HG03460 (cell line): ENCODE measurements at regions not wholly inside any gene's neighbourhood (a gene's known extent, or its start where the extent isn't known, plus 50 kb on each side); places are given as distances from the start of the nearest gene placed in this dataset.

ENCODE experiments used
- ATAC-seq: cut with Tn5 transposase; IDR thresholded peaks from one replicate; pipeline ENCODE4 v1.9.1; 2021; ENCODE audit not compliant: unreplicated experiment

GRCh38 chr10:58969576-58969975 is 206.9 kb upstream of the PHYHIPL start:
- ATAC-seq, result no peak

DNA sequence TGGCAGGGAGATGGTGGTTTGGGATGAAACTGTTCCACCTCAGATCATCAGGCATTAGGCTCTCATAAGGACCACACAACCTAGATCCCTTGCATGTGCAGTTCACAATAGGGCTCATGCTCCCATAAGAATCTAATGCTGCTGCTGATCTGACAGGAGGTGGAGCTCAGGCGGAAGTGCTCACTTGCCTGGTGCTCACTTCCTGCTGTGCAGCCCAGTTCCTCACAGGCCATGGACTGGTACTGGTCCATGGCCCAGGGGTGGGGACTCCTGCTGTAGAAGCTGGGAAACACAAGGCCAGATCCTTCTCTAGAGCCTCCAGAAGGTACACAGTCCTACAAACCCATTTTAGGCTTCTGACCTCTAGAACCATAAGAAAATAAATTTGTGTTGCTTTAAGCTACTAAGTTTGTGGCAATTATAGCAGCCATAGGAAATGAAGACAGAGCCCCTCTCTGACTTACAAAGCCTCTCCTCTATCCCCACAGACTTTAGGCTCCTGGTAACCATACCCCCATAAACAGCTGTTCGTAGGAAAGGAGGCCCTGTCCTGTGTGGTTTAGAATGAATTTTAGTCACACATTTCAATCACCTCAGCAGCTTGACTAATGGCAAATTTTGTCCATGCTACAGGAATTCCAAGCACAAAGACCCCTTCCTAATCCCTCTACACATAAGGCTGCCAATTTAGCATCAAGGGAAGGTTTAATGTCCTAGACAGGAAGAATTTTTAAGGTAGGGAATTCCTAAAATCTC is 206.1 kb upstream of the PHYHIPL start:
- ATAC-seq, result no peak

- ATAC-seq, result no peak
Observed at GRCh38 chr10:58971211-58971610, 205.2 kb upstream of the PHYHIPL start.

DNA sequence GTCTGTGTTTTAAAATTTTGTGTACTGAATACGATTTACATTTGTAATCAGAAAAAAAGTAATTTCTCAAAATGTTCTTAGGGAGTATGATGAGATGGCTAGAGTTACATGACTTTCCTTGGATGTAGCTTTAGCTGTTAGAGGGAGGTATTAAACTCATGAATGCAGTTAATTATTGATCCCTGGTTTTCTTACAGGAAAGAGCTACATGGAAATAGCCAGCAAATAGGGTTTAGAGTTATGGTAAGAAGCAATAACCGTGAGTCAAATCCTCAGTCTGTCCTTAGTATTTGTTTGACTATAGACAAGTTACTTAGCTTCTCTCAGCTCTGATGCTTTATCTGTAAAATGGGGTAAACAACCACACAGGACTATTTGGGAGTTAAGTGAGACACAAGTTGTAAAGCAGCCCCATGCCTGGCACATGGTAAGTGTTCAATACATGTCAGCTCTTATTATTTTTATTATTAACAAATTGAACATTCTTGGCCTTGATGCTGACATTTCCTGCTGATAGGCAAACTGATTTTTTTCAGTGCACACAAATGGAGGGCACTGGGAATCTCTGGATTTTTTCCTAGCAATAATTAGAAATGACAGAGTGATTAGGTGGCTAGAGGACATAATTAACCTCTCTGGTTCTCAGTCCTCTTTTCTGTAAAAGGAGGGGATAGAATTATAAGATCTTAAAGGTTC is 204.5 kb upstream of the PHYHIPL start:
- ATAC-seq, result no peak

DNA sequence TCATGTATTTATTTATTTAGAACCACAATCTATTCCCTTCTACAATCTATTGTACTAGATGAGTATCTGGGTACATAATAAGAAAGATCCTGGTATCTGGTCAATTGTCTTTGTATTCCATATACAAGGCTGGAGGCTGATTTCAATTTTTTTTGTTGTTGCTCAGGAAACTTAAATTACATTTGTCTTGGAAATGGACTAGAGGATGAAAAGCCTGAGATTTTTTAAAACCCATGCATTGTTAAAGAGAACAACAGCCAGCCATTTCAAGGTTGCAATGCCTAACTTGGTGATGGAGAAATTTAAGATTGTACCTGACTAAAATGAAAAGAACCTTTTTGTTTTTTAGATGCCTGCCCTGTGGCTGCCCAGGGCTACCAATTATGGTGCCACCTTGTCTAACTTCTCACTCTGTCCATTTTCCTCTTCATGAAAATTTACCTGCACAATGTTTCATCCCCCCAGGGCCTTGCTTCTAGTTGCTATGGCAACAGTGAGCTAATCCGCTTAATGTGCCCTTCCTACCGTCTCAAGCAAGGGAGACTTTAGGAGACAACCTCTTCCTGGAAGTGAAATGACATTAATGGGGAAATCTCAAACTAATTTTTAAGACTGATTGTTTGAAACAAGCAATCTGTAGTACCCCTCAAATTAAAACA is 203.7 kb upstream of the PHYHIPL start:
- no peak for ATAC-seq

- ATAC-seq, result no peak
Observed at GRCh38 chr10:58973235-58973595, 203.2 kb upstream of the PHYHIPL start.

DNA sequence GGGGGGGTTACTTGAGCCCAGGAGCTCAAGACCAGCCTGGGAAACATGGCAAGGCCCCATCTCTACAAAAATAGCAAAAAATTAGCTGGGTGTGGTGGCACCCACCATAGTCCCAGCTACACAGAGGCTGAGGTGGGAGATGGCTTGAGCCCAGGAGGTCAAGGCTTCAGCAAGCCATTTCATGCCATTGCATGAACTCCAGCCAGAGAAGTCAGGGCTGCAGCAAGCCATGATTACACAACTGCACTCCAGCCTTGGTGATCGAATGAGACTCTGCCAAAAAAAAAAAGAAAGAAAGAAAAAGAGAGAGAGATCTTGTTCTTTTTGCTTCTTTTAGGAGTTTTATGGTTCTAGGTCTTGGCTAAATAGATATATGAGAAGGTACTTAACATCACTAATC is 200.2 kb upstream of the PHYHIPL start:
- ATAC-seq, result no peak

- ATAC-seq, result no peak
Observed at GRCh38 chr10:58979711-58980110, 196.7 kb upstream of the PHYHIPL start.

DNA sequence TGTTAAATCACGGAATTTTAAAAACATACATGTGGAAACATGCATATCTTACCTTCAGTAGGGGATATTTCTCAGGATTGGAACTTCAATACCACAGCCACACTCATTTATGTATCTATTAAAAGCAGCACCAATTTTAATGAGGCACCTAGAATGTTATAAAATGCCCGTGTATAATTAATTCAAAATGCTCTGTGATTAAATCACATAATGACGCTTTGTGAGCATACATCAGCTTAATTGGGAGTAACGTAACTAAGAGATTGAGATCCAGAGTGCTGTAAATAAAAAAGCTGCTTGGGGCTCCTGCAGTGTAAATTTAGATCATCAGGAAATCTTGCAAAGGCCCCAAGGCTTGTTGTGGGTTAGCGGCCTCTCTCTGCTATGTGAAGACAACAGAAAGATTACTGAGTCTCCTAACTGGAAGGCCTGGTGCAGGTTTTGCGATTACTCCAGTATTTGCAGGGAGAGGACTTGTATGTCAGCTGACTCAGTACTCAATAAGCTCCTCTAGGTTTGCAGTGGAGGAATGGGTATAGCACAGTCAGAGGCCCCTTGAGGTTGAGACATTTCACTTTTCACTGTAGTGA is 195.5 kb upstream of the PHYHIPL start:
- no peak for ATAC-seq

DNA sequence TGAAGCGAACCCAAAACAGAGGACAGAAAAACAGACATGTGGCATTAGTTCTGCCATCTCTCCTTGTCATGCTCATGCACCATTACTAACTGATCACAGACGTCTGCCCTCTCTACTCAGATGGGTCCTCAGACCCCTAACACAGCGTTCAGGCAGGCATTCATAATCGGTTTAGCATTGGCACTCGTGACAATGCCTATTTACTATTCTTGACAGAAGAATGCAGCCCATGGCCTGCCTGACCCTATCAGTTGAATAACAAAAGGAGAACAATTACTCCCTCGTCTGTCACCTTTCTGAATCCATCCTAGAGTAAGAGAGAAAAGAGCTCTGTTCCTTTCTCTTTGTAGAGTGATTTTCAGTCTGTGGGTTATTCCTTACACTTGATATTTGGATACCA is 194.6 kb upstream of the PHYHIPL start:
- ATAC-seq, result no peak

GRCh38 chr10:58982470-58983239 is 193.8 kb upstream of the PHYHIPL start:
- ATAC-seq, result no peak

GRCh38 chr10:58985216-58985615 is 191.2 kb upstream of the PHYHIPL start:
- no peak for ATAC-seq

DNA sequence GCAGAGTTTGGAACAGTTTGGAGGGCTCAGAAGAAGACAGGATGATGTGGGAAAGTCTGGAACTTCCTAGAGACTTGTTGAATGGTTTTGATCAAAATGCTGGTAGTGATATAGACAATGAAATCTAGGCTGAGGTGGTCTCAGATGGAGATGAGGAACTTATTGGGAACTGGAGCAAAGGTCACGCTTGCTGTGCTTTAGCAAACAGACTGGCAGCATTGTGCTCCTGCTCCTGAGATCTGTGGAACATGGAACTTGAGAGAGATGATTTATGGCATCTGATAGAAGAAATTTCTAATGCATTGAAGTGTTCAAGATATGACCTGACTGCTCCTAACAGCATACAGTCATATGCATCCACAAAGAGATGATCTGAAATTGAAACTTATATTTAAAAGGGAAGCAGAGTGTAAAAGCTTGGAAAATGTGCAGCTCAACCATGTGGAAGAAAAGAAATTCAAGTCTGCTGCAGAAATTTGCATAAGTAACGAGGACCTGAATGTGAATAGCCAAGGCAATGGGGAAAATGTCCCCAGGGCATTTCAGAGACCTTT is 186.9 kb upstream of the PHYHIPL start:
- ATAC-seq, result no peak

DNA sequence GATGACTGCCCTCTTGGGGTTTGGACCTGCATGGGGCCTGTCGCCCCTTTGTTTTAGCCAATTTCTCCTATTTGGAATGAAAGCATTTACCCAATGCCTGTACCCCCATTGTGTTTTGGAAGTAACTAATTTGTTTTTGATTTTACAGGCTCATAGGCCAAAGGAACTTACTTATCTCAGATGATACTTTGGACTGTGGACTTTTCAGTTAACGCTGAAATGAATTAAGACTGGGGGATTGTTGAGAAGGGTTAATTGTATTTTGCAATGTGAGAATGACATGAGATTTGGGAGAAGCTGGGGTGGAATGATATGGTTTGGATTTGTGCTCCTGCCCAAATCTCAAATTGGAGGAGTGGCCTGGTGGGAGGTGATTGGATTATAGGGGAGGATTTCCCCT is 185.8 kb upstream of the PHYHIPL start:
- ATAC-seq, result no peak

GRCh38 chr10:58991856-58992255 is 184.6 kb upstream of the PHYHIPL start:
- no peak for ATAC-seq

DNA sequence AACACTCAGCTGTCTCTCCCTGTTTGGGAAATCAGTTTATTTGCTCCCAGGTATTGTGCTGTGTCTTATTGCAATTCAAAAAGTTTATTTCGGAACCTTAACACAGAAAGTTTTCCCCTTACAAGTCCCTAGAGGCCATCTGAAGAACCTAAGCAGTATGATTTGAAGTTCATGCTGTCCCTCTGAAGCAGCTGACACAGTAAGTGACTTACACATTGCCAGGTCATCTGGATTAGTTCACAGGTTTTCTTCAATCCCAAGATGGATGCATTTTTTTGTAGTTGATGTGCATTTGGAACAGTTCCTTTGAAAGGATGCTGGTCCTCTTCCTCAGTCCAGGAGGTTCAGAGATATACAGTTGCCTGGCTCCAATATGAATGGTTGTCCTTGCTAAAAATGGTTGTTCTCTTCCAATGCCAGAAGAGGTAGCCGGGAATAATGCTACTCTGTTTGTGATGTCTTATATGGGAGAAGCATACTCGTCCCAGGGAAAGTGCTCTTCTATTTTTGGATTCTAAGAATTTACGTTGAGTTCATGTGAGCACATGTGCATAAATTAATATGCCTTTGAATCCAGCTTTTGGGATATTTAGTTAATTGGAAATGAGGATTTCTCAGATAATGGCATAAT is 183.5 kb upstream of the PHYHIPL start:
- ATAC-seq, result no peak

DNA sequence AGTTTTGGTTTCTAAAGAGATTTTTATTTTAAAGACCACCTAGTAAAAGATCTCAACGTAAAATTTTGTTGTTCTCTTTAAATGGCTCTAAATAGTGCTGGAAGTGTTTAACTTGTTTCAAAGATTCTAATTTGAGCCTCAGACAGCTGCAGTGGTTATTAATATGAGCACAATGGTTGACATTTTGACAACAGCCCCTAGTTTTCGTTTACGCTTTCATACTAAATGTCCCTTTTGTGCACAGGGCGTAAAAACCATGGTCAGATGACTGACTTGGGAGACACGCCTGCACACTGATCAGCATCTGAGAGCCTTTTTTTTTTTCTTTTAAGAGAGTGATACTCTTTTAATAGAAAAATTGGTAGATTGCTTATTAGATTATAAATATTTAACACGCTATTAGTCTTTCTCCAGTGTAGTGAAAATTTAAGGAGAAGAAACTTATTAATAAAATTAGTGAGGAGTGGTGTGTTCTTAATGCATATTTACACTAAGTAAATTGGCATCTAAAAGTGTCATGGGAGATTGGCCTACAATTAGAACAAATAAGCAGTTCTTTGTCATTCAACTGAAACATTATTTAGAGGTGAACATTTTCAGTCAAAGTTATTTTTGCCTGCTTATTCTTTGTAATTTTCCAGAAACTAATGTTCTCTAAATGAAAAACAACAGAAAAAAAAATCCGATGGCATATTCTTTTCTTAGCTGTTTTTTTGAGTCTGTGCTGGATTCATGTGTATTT is 182.8 kb upstream of the PHYHIPL start:
- no peak for ATAC-seq

GRCh38 chr10:58994226-58995057 is 182.0 kb upstream of the PHYHIPL start:
- no peak for ATAC-seq
